Umbilical cord (tissue), 1 donor: ENCODE measurements at regions not wholly inside any gene's neighbourhood (a gene's known extent, or its start where the extent isn't known, plus 50 kb on each side); places are given as distances from the start of the nearest gene placed in this dataset.
A peak's percentile ranks its signal among the peaks of the same experiment; 100 is the strongest.

ENCODE experiments used
- DNase-seq: peaks from one replicate; pipeline ENCODE4 v3.0.0-alpha.2; 2015; ENCODE audit warnings: low spot score

GRCh38 chr15:46703871-46704637 lies 1013.3 kb upstream of the SEMA6D start:
- DNase-seq, result peak; percentile 76

DNA sequence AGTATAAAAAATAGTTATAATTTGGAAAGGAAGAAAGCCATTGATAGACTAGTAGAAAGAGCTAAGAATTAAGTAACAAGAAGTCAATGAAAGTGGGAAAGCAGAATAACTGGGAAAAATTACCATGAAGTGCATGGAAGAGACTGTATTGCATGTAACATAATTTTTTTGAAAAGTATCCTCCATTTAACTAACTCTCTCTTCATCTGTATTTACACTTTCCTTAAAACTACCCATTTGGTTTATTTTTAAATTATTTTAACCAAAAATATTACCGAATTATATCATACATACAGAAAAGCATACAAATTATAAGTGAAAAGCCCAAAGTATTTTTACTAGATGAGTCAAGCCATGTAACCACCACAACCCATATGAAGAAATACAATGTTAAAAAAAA lies 1009.9 kb upstream of the SEMA6D start:
- DNase-seq, result no peak

DNA sequence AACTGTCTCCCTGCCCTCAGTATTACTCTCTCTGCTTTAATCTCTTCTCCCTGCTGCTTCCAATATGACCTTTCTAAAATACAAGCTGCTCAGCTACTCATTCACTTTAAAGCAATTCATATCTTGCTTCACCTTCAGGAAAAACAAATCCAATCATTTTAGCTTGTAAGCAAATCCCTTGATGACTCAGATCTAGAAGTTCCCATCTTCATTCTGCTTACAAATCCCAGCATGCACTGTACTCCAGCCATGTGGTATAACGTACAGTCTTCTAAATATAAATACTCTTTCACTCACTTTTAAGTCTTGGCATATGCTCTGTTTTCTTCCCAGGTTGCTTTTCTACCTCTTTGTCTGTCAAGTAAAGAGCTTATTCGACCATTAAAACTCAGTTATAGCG lies 1009.1 kb upstream of the SEMA6D start:
- DNase-seq, result no peak

- peak; percentile 77 for DNase-seq
Observed at GRCh38 chr15:46709460-46710083, 1007.7 kb upstream of the SEMA6D start.

DNA sequence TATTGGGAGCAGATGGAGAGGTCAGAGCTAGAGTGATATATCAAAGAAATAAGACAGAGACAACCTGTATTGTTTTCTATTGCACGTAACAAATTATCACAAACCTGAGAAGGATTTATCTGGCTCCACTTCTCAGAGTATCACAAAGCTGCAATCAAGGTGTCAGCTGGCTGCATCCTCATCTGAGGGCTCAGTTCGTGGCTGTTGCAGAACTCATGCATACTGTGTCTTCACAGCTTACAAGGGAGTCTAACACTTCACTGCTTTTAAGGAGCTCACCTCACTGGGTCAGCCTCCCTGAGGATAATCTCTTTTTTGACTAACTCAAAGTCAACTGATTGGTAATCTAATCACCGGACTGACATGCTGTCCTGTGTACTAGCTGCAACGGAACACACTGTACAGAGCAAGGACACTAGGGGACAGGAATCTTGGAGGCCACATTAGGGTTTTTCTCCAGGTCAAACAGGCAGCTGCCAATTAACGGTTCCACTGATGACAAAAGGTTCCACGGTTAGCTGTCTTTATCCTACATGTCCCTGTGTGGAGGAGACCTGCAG lies 1006.8 kb upstream of the SEMA6D start:
- no peak for DNase-seq

DNA sequence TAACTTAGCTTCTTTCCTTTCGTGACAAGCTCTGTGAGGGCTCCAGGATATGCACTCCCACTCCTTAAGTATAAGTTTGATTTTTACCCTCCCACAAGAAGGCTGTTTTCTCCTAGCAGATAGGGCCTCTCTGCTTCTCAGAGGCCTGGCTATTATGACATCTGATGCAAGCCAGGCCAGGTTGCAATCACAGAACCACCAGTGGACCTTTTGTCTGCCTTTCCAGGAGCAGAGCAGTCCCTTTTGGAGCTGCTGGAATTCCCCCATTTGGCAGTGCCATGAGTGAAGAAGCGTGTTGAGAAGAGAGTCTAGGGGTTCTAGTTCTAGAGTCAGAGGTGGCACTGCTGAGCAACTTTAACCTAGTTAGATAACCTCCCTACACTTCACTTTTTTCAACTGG lies 1004.3 kb upstream of the SEMA6D start:
- DNase-seq, result peak; percentile 43

DNA sequence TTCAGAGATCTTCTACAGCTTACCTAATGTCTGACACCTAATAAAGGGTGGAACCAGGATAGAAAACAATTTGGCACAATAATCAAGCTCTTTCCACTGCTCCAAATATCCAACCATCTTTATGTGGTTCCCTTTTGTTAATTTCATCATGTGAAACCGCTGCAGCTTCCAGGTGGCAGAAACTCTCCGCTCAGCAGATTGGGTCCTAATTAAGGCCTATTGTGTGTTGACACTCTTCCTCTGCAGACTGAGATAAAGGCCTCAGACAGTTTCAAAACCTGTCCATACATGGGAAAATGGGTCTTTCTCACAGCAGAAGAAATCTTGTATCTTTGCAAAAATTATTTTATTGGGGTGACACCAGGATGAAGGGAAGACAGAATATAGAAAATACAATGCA lies 1002.4 kb upstream of the SEMA6D start:
- DNase-seq, result no peak

DNA sequence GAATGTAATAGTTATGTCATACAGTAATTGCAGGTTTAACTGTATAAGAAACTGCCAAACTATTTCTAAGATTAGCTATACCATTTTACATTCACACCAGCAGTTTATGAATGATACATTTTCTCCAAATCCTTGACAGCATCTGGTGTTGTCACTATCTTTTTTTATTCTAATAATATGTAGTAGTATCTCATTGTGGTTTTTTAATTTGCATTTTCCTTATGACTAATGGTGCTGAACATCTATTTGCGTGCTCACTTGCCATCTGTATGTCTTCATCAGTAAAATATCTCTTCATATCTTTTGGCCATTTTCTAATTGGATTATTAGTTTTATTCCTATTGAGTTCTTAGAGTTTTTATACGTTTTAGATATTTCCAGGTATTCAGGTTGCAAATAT lies 994.0 kb upstream of the SEMA6D start:
- DNase-seq, result no peak

GRCh38 chr15:46732060-46732459 lies 985.2 kb upstream of the SEMA6D start:
- DNase-seq, result no peak

DNA sequence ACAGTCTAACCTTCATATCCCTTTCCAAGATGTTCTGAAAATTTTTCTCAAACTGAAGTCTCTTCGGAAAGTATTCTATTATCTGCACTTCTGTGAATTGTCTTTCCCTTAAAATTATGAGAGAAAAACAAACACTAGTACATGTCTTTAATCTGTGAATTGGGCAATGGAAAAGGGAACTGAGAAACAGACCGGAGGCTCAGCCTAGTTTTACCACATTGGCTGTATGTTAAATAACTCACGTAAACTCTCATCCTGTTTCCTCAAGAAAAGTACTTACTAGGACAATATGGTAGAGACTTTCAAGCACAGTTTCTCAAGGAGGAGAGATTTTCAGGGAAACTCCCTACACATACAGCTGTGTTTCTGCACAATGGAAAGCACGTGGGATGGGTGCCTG lies 982.2 kb upstream of the SEMA6D start:
- DNase-seq, result no peak

DNA sequence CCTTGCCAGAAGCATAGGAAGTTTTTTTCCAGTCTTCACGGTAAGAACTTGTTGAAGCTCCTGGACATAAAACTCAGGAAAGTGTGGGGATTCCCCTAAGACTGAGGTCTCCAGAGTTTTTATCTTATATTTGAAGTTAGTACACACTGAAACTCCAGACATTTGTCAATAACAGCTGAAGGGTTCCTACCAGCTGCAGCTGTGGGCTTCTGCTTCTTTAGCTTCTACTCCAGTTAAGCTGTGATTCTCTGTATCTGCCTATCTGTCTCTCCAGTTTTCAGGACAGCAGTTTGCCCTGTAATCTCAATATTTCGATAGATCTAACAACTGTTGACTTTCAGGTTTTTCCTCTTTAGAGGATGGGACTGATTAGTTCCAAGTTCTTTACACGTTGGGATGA lies 966.0 kb upstream of the SEMA6D start:
- DNase-seq, result peak; percentile 48

GRCh38 chr15:46753946-46754345 lies 963.4 kb upstream of the SEMA6D start:
- no peak for DNase-seq

DNA sequence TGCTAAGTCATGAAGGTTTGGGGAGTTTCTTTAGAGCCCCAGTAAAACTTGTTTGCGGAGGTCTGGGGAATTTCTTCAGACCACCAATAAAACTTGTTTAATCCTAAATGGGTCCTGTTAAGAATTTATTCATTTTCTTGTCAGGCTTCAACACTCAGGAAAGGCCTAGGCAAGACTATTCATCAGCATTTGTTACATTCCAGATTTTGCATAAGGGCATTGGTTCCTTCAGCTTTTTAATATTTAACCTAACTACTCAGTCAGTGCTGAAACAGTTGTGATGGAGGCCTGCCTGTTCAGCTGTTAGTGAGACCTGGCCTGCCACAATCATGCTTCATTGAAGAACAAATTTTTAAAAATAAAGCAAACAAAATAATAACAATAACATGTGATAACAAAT lies 954.2 kb upstream of the SEMA6D start:
- DNase-seq, result no peak

- no peak for DNase-seq
Observed at GRCh38 chr15:46764851-46765250, 952.5 kb upstream of the SEMA6D start.

- no peak for DNase-seq
Observed at GRCh38 chr15:46766021-46766420, 951.3 kb upstream of the SEMA6D start.

GRCh38 chr15:46768287-46768686 lies 949.0 kb upstream of the SEMA6D start:
- DNase-seq, result no peak

DNA sequence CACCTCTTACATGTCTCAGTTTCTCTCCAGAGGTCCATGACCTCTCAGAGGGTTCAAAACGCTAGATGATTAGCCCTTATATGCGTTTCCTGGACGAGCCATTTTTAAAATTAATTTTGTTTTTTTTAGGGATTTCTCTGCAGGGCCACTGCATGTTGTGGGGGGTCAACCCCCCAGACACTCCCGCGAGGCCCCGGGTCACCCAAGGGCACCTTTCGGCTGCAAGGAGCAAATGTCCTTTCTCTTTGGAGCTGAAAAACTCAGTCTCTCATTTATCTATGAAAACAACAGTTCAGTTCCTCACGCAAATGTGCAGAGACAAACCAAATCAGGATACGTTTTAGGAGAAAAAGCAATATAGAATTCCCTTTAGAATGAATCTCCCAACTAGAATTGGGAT lies 944.3 kb upstream of the SEMA6D start:
- no peak for DNase-seq

DNA sequence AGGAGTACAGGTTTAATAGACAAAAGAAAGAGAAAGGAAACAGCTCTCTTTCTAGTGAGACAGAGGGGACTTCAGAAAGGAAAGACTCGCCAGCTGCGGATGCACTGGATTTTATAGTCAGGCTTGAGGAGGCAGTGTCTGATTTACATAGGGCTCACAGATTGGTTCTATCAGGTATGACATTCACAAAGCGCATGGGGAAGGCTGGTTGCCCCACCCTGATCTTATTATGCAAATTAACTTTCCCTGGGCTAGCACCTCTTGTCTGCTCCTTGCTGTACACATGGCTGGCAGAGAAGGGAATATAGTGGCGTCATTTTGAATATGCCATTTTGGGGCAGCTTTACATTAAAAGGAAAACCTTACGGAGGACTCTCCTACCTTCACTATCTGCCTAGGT lies 938.4 kb upstream of the SEMA6D start:
- no peak for DNase-seq

DNA sequence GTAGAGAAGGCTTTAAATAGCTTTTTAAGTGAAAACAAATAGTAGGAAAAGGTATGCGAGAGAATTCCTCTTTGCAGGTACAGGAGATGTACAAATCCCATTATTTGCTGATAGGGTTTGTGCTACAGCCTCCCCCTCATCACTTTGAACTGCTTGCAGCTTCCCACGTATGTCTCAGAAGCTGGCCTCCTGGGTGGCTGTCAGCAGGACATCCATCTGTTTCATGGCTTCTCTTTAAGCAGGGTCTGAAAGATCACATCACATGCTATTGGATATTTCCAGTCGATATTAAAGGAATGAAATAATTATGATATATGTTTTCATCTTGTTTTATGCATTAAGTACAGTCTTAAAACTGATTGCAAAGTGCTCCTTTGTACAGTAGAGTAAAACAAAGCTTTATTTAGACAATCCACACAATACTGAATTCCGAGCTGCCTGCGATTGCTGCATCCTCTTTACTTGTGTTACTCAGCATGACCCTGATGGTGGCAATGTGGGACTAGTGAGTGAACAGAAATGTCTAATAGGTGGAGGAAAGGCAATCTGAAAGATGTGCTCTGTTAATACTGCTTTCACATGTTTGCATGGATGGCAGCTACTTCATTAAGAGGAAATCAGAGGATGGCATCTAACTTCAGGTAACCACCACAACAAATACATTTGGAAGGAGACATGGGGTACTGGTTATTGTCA lies 930.6 kb upstream of the SEMA6D start:
- no peak for DNase-seq

GRCh38 chr15:46795685-46796084 lies 921.6 kb upstream of the SEMA6D start:
- no peak for DNase-seq

DNA sequence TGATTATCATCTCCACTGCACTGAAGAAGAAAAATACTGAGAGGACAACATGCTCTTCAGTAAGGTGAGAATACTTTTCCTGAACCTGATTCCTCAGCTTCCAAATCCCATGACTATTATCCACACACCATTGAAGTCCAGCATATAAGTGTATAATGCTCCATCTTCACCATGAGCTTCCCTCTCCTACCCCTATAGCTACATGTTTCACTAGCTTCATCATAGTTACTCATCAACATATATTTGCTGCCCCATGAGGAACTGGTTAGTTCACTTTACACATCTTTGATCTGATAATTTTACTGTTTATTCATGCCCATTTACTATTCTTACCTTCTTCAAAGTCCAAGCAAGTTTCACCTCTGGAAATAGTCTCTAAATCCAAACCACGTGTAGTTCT lies 908.5 kb upstream of the SEMA6D start:
- DNase-seq, result no peak

DNA sequence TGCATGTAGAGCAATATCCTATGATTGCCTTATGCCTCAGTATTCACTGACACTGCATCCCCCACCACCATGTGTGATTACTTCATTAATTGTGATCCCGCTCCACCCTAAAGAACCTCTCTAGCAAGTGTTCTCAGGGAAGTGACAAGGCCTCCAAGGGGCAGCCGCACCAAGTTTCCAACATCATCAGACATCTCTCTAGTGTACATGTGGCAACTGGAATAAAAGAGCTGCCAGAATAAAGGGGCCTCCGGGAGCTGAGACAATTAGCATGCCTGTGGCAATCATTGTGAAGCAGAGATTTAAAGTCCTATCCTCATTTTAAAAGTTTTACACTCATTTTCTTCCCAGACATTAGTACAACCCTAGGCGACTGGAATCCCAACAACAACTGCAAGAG lies 902.1 kb upstream of the SEMA6D start:
- no peak for DNase-seq

DNA sequence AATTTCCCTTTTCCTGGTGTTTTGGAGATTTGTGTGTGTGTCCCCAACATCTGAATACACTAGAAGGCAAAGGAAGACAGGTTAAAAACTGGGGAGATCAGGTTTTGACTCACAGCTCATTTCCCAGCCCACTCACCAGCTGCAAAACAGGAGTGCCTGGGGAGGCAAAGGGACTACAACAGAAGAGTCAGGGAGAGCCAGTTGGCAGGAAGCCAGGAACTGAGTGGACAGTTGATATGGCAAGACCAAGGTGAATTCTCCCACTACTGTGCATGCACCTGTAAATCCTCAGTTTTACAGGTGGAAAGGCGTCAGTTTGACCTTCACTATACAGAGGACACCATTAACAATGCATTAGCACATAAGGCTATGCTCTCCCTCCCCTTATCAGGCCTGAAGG lies 901.5 kb upstream of the SEMA6D start:
- no peak for DNase-seq
